DND-41 (cell line): ENCODE measurements at regions not wholly inside any gene's neighbourhood (a gene's known extent, or its start where the extent isn't known, plus 50 kb on each side); places are given as distances from the start of the nearest gene placed in this dataset.

Experiments
- ATAC-seq: fragments of 200-7000 bp; cut with Tn5 transposase; 3 replicates; pipeline ENCODE4 v1.9.1; 2021; ENCODE audit warnings: low read depth; ENCODE audit not compliant: insufficient read depth
- DNase-seq: peaks from one replicate; pipeline ENCODE4 v3.0.0-alpha.2; 2020
- H2AFZ ChIP-seq: 2 replicates; pipeline ENCODE4 v1.6.0; 2012; ENCODE audit warnings: low read depth, low read length
- H3K27ac ChIP-seq: 2 replicates; pipeline ENCODE4 v1.5.1; 2012; ENCODE audit warnings: low read length, inconsistent platforms
- H3K27me3 ChIP-seq: fragments of 200-600 bp; sonication (generic); 2 replicates; pipeline ENCODE4 v1.6.0; 2012; ENCODE audit warnings: low read length, mild to moderate bottlenecking, inconsistent platforms; ENCODE audit not compliant: insufficient read depth, poor library complexity
- H3K36me3 ChIP-seq: 2 replicates; pipeline ENCODE4 v1.5.1; 2012; ENCODE audit warnings: low read length, inconsistent platforms; ENCODE audit not compliant: insufficient read depth
- H3K4me1 ChIP-seq: 2 replicates; pipeline ENCODE4 v1.5.1; 2012; ENCODE audit warnings: mild to moderate bottlenecking, low read length; ENCODE audit not compliant: insufficient read depth
- H3K4me2 ChIP-seq: 2 replicates; pipeline ENCODE4 v1.6.0; 2012; ENCODE audit warnings: mild to moderate bottlenecking, moderate library complexity, low read length, inconsistent platforms; ENCODE audit not compliant: insufficient read depth
- H3K4me3 ChIP-seq, 2 experiments: fragments of 200-600 bp in 1 of 2; shearing (Covaris generic) in 1 of 2; 2 replicates each; pipeline ENCODE4 v1.5.1; 2012 to 2016; ENCODE audit warnings: inconsistent platforms in 2 of 2, low read length in 2 of 2, mild to moderate bottlenecking in 2 of 2, low read depth in 1 of 2, moderate library complexity in 1 of 2
- H3K79me2 ChIP-seq: 2 replicates; pipeline ENCODE4 v1.6.0; 2012; ENCODE audit warnings: low read length, inconsistent platforms; ENCODE audit not compliant: insufficient read depth
- H3K9ac ChIP-seq: 2 replicates; pipeline ENCODE4 v1.6.0; 2012; ENCODE audit warnings: low read depth, mild to moderate bottlenecking, inconsistent platforms, low read length, moderate library complexity
- H3K9me3 ChIP-seq: 2 replicates; pipeline ENCODE4 v1.5.1; 2012; ENCODE audit warnings: low read length, moderate library complexity, mild to moderate bottlenecking, inconsistent platforms; ENCODE audit not compliant: insufficient read depth, severe bottlenecking
- H4K20me1 ChIP-seq: 2 replicates; pipeline ENCODE4 v1.6.0; 2012; ENCODE audit warnings: low read length; ENCODE audit not compliant: insufficient read depth
- EZH2 ChIP-seq: IDR thresholded peaks from 3 replicates; pipeline ENCODE4 v1.6.1; 2012; ENCODE audit warnings: borderline replicate concordance, low read depth, mild to moderate bottlenecking, moderate library complexity, low read length, inconsistent platforms; ENCODE audit not compliant: severe bottlenecking
- TF ChIP-seq, protein P1 (sequence below): IDR thresholded peaks from 2 replicates; pipeline ENCODE4 v1.5.1; 2012; ENCODE audit warnings: borderline replicate concordance, low read length, moderate library complexity, mild to moderate bottlenecking; ENCODE audit not compliant: poor library complexity, severe bottlenecking; ENCODE audit errors: extremely low read depth

DNA sequence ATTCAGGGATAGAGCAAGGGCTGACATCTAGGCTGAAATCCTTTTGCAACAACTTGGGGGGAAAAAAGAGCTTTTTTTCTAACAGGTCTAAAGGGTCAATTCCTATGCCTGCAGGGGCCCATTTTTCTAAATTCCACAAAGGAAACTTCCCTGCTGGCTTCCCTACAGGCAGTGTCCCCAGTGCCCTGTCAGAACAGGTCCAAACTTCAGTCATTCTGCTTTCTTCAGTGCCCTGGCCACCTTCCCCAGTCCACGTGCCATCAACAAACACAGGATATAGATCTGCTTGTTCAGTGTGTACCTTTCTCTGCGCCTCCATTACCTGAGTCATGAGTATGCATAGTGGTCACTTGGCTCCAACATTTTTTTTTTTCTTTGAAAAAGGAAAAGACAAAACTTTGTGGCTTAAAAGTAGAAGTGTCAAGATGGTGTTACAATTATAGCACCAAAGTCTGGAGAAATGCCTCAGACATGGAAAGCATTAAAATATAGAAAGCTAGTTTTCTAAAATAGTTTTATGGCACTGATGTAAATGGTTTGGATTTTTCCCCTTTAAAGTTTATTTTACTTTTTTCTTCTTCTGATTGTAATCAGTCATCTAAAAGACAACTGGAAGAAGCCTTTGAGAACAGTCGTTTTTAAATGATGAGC is 84.0 kb upstream of the JADE1 start:
- Histone ChIP-seq H4K20me1 (no peaks in the 10 kb centered on the region), H3K27ac (no peak overlapping the region), H3K27me3 (no peaks in the 10 kb centered on the region), H3K9ac (no peak overlapping the region), H3K4me1 (no peaks in the 10 kb centered on the region), H2AFZ (no peak overlapping the region), H3K36me3 (no peaks in the 10 kb centered on the region), H3K4me3 (no peak overlapping the region), H3K79me2 (no peaks in the 10 kb centered on the region), H3K9me3 (no peaks in the 10 kb centered on the region), H3K4me2 (no peak overlapping the region)
- no peak for ATAC-seq
- TF ChIP-seq, protein P1, sequence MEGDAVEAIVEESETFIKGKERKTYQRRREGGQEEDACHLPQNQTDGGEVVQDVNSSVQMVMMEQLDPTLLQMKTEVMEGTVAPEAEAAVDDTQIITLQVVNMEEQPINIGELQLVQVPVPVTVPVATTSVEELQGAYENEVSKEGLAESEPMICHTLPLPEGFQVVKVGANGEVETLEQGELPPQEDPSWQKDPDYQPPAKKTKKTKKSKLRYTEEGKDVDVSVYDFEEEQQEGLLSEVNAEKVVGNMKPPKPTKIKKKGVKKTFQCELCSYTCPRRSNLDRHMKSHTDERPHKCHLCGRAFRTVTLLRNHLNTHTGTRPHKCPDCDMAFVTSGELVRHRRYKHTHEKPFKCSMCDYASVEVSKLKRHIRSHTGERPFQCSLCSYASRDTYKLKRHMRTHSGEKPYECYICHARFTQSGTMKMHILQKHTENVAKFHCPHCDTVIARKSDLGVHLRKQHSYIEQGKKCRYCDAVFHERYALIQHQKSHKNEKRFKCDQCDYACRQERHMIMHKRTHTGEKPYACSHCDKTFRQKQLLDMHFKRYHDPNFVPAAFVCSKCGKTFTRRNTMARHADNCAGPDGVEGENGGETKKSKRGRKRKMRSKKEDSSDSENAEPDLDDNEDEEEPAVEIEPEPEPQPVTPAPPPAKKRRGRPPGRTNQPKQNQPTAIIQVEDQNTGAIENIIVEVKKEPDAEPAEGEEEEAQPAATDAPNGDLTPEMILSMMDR, result no peak
- TF ChIP-seq EZH2, result no peak
- DNase-seq, result no peak

DNA sequence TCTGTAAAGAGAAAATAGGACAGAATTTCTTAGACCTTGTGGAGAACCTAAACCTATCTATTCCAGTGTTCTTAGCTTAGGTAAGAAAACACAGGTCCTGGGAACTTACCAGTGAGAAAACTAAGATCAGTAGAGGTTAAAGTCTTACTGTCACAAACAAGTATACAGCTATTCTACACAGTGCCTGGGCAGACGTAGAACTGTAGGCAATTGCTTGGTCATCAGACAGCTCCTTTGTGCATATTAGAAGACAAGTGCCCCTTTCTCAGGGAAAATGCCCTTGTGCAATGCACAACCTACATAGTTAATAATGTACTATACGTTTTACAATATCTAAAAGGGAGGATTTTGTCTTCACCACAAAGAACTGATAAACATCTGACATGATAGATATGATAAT is 86.6 kb upstream of the JADE1 start:
- no peak for DNase-seq
- no peak for TF ChIP-seq EZH2
- TF ChIP-seq, protein P1, result no peak
- no peaks in the 10 kb centered on the region for H3K4me1 ChIP-seq
- no peaks in the 10 kb centered on the region for H3K36me3 ChIP-seq
- no peak for ATAC-seq
- no peaks in the 10 kb centered on the region for H3K9me3 ChIP-seq
- no peak overlapping the region for H3K27ac ChIP-seq
- H3K79me2 ChIP-seq, result no peaks in the 10 kb centered on the region
- H2AFZ ChIP-seq, result no peak overlapping the region
- H3K9ac ChIP-seq, result no peak overlapping the region
- no peak overlapping the region for H3K4me2 ChIP-seq
- no peaks in the 10 kb centered on the region for H3K27me3 ChIP-seq
- no peak overlapping the region for H3K4me3 ChIP-seq
- no peaks in the 10 kb centered on the region for H4K20me1 ChIP-seq

DNA sequence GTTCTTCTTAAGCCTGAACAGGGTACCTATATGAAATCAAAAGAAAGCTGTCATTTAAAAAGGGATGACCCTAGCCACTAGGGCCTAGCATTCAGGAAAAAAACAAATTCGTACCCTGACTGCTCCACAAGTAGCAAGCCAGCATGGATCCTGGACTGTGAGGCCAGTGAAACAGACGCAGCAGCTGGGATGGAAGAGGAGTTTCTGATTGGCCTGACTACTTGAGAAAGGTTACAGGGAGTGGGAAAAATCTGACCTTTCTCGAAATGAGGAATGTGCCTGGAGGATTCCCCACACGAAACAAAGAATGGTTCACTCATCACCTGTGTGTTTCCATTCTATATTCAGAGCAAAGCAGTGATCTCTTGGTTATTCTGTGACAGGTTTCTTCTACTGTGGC is 87.6 kb upstream of the JADE1 start:
- no peaks in the 10 kb centered on the region for H3K79me2 ChIP-seq
- ATAC-seq (no peak), DNase-seq (no peak)
- no peaks in the 10 kb centered on the region for H3K27me3 ChIP-seq
- no peak overlapping the region for H3K4me2 ChIP-seq
- no peaks in the 10 kb centered on the region for H4K20me1 ChIP-seq
- no peaks in the 10 kb centered on the region for H3K4me1 ChIP-seq
- H3K27ac ChIP-seq, result no peak overlapping the region
- H3K9ac ChIP-seq, result no peak overlapping the region
- H3K36me3 ChIP-seq, result no peaks in the 10 kb centered on the region
- no peak overlapping the region for H2AFZ ChIP-seq
- H3K4me3 ChIP-seq, result no peak overlapping the region
- TF ChIP-seq, protein P1, result no peak
- TF ChIP-seq EZH2, result no peak
- no peaks in the 10 kb centered on the region for H3K9me3 ChIP-seq

DNA sequence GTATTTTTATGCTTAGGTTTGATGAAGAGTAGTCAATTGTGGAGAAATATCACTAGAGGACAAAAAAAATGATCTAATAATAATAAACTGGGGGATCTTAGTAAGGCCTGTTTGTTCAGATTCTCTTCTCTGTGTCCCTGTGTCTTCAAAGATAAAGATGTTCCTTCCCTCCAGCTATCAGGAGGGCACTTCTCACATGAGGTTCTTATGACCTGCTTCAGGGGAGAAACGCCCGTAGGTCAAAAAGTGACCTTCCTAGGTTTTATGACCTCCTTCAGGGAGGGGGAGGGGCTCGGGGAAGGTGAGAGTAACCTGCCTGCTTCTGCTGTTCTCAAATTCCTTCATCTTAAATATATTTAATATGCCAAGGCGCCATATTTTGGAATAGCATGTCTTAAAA is 89.2 kb upstream of the JADE1 start:
- DNase-seq, result no peak
- H2AFZ ChIP-seq, result no peak overlapping the region

More for the DNA sequence above, 89.2 kb upstream of the JADE1 start:
- Histone ChIP-seq H3K4me2 (no peak overlapping the region), H3K9ac (no peak overlapping the region), H3K36me3 (no peaks in the 10 kb centered on the region), H3K4me1 (no peaks in the 10 kb centered on the region), H3K79me2 (no peaks in the 10 kb centered on the region), H3K27ac (no peak overlapping the region), H4K20me1 (no peaks in the 10 kb centered on the region), H3K9me3 (no peaks in the 10 kb centered on the region), H3K27me3 (no peaks in the 10 kb centered on the region), H3K4me3 (no peak overlapping the region)
- no peak for ATAC-seq
- no peak for TF ChIP-seq EZH2
- TF ChIP-seq, protein P1, result no peak
